Ishikawa (cell line): ENCODE measurements at regions not wholly inside any gene's neighbourhood (a gene's known extent, or its start where the extent isn't known, plus 50 kb on each side); places are given as distances from the start of the nearest gene placed in this dataset.

Experiments
- CEBPB ChIP-seq: IDR thresholded peaks from 2 replicates; pipeline ENCODE4 v1.6.1; 2012
- EGR1 ChIP-seq: IDR thresholded peaks from 2 replicates; pipeline ENCODE4 v1.6.1; 2012
- EP300 ChIP-seq: IDR thresholded peaks from 2 replicates; pipeline ENCODE4 v1.6.1; 2012; ENCODE audit warnings: borderline replicate concordance
- FOXM1 ChIP-seq: IDR thresholded peaks from 2 replicates; pipeline ENCODE4 v1.6.1; 2012; ENCODE audit warnings: low read depth, borderline replicate concordance
- NFIC ChIP-seq: IDR thresholded peaks from 2 replicates; pipeline ENCODE4 v1.6.1; 2012
- RAD21 ChIP-seq: IDR thresholded peaks from 2 replicates; pipeline ENCODE4 v1.6.1; 2012; ENCODE audit warnings: low read depth
- TAF1 ChIP-seq: IDR thresholded peaks from 2 replicates; pipeline ENCODE4 v1.6.1; 2012; ENCODE audit warnings: low read depth, mild to moderate bottlenecking
- TEAD4 ChIP-seq: IDR thresholded peaks from 2 replicates; pipeline ENCODE4 v1.6.1; 2012
- YY1 ChIP-seq: IDR thresholded peaks from 2 replicates; pipeline ENCODE4 v1.6.1; 2012; ENCODE audit warnings: low read depth
- ZBTB7A ChIP-seq: IDR thresholded peaks from 2 replicates; pipeline ENCODE4 v1.6.1; 2012; ENCODE audit warnings: low read depth
- TF ChIP-seq, protein P1 (sequence below): IDR thresholded peaks from 2 replicates; pipeline ENCODE4 v1.6.1; 2012
- TF ChIP-seq, protein P2 (sequence below): IDR thresholded peaks from 2 replicates; pipeline ENCODE4 v1.6.1; 2012; ENCODE audit warnings: low read depth, mild to moderate bottlenecking
- TF ChIP-seq, protein P3 (sequence below): IDR thresholded peaks from 2 replicates; pipeline ENCODE4 v1.6.1; 2012

DNA sequence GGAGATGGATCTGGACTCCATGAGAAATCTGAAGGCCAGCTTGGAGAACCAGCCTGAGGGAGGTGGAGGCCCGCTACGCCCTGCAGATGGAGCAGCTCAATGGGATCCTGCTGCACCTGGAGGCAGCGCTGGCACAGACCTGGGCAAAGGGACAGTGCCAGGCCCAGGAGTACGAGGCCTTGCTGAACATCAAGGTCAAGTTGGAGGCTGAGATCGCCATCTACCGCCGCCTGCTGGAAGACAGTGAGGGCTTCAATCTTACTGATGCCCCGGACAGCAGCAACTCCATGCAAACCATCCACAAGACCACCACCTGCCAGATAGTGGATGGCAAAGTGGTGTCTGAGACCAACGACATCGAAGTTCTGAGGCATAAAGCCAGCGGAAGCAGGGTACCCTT, 601.5 kb upstream of the ZP4 start:
- TF ChIP-seq YY1 (no peak), NFIC (no peak), RAD21 (no peak), FOXM1 (no peak), TAF1 (no peak), EP300 (no peak), CEBPB (no peak), TEAD4 (no peak), EGR1 (no peak), ZBTB7A (no peak)
- TF ChIP-seq, protein P1, sequence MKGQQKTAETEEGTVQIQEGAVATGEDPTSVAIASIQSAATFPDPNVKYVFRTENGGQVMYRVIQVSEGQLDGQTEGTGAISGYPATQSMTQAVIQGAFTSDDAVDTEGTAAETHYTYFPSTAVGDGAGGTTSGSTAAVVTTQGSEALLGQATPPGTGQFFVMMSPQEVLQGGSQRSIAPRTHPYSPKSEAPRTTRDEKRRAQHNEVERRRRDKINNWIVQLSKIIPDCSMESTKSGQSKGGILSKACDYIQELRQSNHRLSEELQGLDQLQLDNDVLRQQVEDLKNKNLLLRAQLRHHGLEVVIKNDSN, result no peak
- TF ChIP-seq, protein P2, sequence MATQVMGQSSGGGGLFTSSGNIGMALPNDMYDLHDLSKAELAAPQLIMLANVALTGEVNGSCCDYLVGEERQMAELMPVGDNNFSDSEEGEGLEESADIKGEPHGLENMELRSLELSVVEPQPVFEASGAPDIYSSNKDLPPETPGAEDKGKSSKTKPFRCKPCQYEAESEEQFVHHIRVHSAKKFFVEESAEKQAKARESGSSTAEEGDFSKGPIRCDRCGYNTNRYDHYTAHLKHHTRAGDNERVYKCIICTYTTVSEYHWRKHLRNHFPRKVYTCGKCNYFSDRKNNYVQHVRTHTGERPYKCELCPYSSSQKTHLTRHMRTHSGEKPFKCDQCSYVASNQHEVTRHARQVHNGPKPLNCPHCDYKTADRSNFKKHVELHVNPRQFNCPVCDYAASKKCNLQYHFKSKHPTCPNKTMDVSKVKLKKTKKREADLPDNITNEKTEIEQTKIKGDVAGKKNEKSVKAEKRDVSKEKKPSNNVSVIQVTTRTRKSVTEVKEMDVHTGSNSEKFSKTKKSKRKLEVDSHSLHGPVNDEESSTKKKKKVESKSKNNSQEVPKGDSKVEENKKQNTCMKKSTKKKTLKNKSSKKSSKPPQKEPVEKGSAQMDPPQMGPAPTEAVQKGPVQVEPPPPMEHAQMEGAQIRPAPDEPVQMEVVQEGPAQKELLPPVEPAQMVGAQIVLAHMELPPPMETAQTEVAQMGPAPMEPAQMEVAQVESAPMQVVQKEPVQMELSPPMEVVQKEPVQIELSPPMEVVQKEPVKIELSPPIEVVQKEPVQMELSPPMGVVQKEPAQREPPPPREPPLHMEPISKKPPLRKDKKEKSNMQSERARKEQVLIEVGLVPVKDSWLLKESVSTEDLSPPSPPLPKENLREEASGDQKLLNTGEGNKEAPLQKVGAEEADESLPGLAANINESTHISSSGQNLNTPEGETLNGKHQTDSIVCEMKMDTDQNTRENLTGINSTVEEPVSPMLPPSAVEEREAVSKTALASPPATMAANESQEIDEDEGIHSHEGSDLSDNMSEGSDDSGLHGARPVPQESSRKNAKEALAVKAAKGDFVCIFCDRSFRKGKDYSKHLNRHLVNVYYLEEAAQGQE, result no peak
- TF ChIP-seq, protein P3, sequence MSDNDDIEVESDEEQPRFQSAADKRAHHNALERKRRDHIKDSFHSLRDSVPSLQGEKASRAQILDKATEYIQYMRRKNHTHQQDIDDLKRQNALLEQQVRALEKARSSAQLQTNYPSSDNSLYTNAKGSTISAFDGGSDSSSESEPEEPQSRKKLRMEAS, result no peak
